ENCODE measurements at regions not wholly inside any gene's neighbourhood (a gene's known extent, or its start where the extent isn't known, plus 50 kb on each side); places are given as distances from the start of the nearest gene placed in this dataset.

GRCh38 chr18:40473221-40474029 lies 1481.6 kb upstream of the PIK3C3 start:
- DNase-seq: no peak

- DNase-seq: no peak
Observed at GRCh38 chr18:40470723-40471122, 1484.3 kb upstream of the PIK3C3 start.

GRCh38 chr18:40469851-40470250 lies 1485.2 kb upstream of the PIK3C3 start:
- no peak for DNase-seq

GRCh38 chr18:40469316-40469715 lies 1485.7 kb upstream of the PIK3C3 start:
- no peak for DNase-seq

- DNase-seq: no peak
Observed at GRCh38 chr18:40464032-40464431, 1491.0 kb upstream of the PIK3C3 start.

- DNase-seq: no peak
Observed at GRCh38 chr18:40453903-40454302, 1501.1 kb upstream of the PIK3C3 start.

GRCh38 chr18:40452599-40452998 lies 1502.4 kb upstream of the PIK3C3 start:
- DNase-seq: no peak

- no peak for DNase-seq
Observed at GRCh38 chr18:40450751-40451150, 1504.3 kb upstream of the PIK3C3 start.

GRCh38 chr18:40447820-40448219 lies 1507.2 kb upstream of the PIK3C3 start:
- DNase-seq: no peak

- no peak for DNase-seq
Observed at GRCh38 chr18:40440088-40440487, 1514.9 kb upstream of the PIK3C3 start.

GRCh38 chr18:40437517-40437916 lies 1517.5 kb upstream of the PIK3C3 start:
- no peak for DNase-seq

GRCh38 chr18:40431071-40431985 lies 1523.7 kb upstream of the PIK3C3 start:
- no peak for DNase-seq

GRCh38 chr18:40423291-40423690 lies 1531.7 kb upstream of the PIK3C3 start:
- no peak for DNase-seq

GRCh38 chr18:40420675-40421074 lies 1534.4 kb upstream of the PIK3C3 start:
- DNase-seq: no peak

- no peak for DNase-seq
Observed at GRCh38 chr18:40417501-40417900, 1537.5 kb upstream of the PIK3C3 start.

GRCh38 chr18:40415821-40416220 lies 1539.2 kb upstream of the PIK3C3 start:
- DNase-seq: no peak

- DNase-seq: no peak
Observed at GRCh38 chr18:40415176-40415791, 1539.8 kb upstream of the PIK3C3 start.

GRCh38 chr18:40414155-40414754 lies 1540.8 kb upstream of the PIK3C3 start:
- DNase-seq: no peak

GRCh38 chr18:40413160-40413559 lies 1541.9 kb upstream of the PIK3C3 start:
- peak; percentile 38 for DNase-seq

GRCh38 chr18:40412410-40412809 lies 1542.6 kb upstream of the PIK3C3 start:
- no peak for DNase-seq

GRCh38 chr18:40407909-40408308 lies 1547.1 kb upstream of the PIK3C3 start:
- DNase-seq: no peak

GRCh38 chr18:40404284-40404683 lies 1550.8 kb upstream of the PIK3C3 start:
- no peak for DNase-seq

- no peak for DNase-seq
Observed at GRCh38 chr18:40402052-40402451, 1553.0 kb upstream of the PIK3C3 start.

Data from femur (tissue), 1 donor.